GM21786 (cell line): ENCODE measurements at regions not wholly inside any gene's neighbourhood (a gene's known extent, or its start where the extent isn't known, plus 50 kb on each side); places are given as distances from the start of the nearest gene placed in this dataset.

Experiments
- ATAC-seq: cut with Tn5 transposase; IDR thresholded peaks from one replicate; pipeline ENCODE4 v1.9.1; 2021; ENCODE audit not compliant: unreplicated experiment

DNA sequence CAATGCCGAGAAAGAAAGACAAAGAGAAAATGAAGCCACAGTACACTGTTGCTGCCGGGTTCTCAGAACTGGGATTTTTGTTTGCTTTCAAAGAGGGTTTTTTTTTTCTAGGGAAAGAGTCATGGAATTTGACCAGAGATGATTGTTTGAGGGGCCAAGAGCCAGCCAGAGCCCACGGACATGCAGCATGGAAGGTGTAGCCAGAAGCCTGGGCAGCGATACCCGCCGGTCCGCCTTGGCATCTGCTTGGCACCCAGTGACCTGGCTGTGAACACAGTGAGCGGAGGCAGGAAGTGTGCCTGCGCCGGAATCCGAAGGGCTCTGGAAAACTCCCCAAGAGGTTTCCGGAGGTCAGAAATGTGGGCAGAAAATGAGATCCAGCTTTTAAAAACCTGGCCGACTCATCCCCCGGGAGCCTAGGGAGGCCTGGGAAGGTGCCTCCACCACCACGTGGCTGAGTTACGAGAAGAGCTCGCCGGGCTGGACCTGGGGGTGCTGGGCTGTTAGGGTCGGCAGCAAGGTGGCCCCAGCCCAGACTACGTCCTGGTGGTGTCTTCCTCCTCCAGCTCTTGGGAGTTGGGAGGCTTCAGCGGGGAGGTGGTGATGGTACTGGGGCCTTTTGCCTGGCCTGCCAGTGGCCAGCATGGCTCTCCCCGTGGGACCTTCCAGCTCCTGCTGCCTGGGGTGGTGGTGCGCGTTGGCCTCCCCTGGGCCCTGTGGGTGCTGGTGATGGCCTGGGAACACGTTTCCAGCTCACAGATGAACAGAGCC lies 61.6 kb upstream of the PPARA start:
- no peak for ATAC-seq

DNA sequence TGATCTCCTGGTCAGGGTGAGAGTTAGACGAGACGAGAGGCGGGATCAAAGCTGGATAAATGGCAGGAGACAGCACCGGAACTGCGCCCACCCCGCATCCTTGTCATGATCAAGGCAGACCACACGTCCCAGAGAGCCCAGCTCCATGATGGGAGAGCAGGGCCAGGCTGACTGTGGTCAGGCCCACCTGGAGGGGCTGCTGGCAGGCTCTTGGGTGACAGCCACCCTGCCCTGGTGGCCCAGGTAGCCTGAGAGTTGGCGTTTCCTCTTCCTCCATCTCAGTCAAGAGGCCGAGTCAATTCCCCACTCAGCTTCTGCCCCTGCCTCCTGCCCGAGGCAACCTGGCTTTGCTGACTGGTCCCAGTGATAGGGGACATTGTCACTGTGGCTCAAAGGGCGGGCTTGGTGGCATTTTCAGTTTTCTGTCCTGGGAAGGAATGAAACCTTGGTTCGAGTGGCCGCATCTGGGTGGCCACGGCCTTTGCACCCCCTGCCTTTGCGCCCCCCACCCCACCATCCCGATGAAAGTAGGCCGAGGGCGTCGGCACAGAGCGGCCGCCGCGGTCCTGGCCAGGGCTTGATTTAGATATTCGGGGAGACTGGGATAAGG lies 60.8 kb upstream of the PPARA start:
- ATAC-seq = no peak

DNA sequence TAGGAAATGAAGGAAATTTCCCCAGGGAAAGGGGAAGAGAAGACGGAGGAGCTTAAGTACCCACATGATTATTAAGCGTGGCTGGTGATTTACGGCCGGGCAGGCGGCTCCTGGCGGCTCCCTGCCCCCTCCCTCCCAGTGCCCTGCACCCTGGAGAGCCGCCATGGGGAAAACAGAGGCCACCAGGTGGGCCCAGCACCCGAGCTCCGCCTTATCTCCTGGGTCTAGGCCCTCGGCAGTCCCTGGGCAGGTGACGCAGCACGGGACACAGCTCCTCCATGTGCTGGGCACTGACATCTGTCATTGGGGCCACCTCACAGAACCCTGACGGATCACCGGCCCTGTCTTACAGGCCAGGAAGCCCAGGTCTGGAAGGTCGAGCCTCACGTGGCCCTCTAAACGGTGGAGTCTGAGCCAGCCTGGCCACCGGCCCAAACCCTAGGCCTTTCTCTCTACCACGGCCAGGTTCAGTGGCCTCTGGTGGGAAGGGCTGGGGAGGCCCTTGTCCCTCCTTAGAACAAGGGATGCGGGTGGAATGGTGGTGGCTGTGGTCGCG lies 60.2 kb upstream of the PPARA start:
- ATAC-seq = no peak

DNA sequence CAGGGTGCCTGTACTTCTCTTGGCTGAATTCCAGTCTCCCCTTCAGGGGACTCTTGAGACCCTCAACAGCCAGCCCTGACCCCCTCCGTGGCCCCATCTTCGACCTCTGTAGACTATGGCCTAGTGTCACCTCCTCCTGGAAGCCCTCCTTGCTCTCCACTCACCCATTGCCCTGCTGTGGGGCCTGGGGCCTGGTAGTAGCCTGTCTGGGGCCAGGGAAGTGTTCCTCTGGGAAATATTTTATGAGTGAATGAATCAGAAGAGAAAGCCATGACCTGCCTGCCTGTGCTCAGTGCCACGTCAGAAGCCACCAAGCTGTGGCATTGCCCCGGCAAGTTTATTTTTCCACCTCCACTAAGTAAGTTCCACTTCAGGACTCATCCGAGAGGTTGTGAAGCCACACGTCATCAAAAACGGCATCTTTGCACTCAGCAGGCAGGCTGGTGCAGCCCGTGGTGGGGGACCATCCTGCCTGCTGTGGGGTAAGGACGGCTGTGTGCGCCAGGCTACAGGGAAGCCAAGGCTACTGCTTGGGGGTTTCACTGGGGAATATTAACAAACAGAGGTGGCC lies 59.6 kb upstream of the PPARA start:
- ATAC-seq = no peak

DNA sequence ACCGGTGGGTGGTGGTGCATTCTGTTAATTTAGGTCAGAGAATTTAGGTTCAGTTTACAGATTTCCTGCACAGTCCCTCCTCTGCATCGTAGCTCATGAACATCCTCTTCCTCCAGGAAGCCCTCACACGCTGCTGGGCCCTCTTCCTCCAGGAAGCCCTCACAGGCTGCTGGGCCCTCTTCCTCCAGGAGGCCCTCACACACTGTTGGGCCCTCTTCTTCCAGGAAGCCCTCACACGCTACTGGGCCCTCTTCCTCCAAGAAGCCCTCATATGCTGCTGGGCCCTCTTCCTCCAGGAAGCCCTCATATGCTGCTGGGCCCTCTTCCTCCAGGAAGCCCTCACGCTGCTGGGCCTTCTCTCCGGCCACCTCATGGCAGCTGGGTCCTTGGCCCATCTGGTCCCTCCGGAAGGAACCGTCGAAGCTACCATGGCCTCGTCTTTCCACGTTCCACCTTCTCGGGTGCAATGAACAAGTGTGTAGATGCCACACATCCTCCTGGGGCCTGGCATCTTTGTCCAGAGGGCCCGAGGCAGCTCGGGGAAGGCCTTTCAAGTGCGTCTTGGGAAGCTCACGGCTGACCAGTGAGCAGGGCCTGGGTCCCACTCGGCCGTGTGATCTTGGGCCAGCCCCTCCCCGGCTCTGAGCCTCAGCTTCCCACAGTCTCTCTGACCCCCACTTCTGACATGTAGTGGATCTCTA lies 58.9 kb upstream of the PPARA start:
- no peak for ATAC-seq

DNA sequence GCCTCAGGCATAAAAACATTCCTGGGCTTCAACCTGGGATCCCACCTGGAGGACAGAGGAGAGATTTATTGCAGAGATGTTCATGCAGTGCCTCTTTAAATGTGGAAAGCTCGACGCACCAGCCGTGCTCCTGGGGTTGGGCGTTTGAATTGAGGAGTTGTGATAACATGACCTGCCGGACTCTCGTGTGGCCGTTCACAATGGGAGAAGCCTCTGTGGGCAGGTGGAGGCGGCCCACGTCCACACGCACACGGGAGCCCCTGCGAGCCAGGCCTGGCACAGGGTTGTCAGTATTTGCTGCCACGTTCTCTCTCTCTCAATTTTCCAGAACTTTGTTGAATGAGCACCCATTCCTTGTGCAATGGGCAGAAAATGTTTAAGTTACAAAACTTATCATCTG lies 58.3 kb upstream of the PPARA start:
- no peak for ATAC-seq

DNA sequence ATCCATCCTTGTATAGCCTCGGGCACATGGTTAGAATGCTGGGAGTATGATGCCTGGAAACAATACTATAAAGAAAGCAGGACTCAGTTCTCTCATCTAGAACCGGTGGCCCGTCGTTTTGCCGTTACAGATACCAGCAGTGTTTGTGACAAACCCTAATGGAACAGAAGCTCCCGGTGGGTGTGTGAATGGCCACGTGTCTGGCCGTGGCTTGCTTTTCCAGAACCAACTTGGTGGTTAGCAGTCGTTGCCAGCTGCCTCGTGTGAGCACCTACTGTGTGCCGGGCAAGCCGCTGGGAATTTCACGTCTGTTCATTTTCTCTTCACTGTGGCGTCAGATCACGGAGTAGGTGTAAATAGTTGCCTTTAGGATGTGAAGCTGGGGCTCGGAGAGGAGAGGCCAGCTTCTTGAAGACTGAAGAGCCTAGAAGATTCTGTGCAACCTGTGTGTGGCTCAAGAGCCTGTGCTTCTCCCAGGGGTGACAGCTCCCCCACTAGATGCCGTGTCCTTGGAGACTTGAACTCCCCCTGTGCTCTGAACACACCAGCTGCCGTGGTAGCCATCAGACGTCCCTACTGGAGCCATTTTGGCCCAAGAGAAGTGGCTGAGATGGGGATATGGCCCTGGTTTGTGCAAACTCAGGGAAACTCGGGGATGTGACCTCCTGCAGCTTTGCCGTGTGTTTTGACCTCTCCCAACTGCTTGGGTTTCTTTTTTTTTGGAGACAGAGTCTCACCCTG lies 57.5 kb upstream of the PPARA start:
- no peak for ATAC-seq

DNA sequence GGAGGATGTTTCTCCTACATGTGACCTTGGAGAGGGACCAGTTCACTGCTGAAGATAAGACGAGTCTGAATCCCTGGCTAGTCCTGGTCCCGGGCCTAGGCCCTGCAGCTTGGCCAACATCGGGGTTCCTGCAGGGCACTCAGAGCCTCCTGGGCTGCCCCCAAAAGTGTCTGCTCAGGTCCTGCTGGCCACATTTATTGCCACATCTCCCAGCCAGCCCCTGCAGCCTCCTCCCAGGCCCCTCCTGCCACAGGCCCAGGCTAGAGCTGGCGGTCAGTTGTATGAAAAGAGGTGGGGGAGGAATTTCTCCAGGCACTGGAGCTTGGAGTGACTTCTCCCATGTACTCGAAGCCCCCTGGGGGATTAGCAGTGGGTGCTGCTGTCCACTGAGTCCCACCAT lies 56.5 kb upstream of the PPARA start:
- ATAC-seq = no peak

DNA sequence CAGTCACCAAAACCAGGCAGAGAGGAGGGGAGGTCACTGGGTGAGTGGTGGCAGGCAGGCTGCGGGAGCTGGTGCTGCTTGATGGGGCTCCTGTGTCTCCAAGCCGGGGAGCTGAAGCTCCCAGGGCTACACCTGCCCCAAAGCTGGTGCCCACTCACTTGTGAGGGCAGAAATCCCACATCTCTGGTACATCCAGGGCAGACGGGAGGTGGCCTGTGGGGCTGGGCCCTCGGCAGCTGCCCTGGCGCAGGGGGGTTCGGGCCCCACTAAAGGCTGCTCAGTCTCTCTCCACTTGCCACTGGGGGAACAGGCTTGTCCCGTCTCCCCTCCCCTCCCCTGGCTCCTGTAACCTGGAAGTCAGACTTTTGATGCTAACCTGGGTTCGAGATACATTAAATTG lies 55.6 kb upstream of the PPARA start:
- no peak for ATAC-seq

DNA sequence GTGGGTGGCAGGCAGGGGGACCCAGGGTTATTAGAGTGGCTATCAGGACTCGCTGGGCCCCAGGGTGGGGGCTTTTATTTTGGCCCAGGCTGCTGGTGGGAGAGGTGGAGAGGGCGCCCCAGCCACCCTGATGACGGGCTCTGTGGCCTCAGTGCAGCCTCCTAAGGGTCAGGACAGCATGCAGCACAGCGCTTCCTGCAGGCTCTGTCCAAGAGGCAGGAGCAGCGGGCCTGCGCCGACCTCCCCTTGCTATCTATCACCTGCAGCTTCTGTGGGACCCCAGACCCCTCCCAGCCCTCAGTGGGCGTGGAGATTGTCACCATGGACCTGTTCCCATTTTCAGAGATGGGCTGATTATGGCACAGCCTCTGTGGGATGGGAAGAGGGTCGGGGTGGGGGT lies 54.3 kb upstream of the PPARA start:
- no peak for ATAC-seq

DNA sequence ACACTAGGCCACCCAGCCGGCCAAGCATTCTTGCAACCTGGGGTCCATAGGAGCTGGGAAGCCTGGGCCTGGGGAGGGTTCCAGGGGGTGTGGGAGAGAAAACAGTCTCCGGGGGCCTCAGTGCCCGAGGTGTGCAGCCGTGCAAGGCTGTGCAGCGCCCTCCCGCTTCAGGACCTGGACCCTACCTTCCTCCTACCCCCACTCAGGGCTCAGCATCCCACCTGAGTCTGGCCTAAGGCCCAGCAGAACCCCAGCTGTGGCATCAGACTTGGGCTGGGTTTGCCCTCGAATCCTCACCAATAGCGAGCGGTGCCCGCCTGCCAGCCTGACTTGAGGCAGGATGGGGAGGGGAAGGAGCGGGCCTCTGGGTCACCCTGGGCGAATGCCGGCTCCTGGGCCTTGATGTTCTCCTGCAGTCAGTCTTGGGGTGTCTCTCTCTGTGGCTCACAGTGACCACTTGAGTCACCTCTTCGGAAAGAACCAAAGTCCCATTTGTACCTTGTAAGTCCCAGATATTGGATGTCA lies 53.6 kb upstream of the PPARA start:
- ATAC-seq = no peak

DNA sequence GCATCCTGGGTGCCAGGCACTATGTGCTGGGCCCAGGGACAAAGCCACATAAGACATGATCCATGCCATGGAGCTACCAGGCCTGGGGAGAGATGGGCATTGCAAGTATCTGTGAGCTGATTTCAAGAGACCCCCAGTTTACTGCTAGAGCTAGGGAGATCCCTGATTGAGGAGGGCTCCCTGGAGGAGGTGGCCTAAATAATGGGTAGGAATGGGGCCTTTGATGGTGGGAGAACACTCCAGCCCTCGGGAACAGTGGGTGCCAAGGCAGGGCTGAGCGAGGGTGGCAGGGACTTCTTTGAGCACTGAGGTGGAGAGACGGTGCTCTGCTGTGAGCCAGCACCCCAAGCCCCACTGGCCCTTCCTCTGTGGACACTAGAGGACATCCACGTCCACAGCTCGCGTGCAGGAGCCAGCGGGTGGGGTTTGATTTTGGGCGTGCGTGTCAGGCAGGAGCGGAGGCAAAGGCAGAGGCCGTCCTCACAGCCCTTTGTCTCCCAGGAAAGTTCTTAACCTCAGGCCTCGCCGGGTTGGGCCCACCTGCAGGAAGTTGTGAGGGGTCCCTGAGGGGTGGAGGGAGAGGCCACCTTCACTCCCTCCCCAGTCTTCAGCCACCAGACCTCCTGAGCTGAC lies 52.9 kb upstream of the PPARA start:
- no peak for ATAC-seq

DNA sequence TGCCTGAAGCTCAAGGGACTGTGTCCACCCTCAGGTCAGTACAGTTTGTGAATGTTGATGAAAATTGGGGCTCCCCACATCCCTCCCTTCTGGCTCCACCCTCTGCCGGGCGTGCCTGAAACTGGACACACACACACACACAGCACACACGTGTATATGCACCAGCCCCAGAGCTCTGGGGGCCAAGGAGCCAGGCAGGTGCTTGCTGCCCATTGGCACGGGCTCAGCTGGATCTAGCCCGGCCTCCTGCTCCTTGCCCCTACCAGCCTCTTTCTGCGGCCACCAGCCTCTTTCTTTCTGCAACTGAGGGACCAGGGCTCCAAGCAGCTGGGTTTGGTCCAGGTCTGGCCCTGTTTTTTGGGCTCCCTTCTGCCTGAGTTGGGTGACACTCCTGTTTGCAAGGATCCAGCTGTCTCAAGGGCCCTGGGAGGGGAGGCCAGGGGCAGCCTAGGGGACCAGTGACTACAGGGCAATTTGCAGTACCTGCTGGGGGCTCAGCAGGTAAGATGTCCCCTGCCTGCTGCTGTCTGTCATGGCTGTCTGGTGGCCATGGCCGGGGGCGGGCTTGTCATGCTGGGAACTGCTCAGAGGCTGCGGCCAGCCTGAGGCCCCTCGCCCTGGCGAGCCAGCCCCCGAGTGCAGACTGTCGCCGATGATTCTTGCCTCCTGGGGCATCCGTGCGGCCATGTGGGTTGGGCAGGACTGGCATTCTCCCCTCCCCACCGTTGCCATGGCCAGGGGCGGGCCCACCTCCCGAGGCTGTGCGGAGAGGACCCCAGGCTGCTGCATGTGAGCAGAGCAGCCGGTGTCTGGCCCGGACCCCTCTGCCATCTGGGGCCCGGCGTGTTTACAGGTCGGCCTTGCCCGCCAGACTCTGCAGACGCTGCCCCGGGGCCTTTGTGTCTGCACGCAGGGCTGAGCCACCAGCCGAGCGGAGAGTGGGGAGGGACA lies 51.5 kb upstream of the PPARA start:
- ATAC-seq = no peak

DNA sequence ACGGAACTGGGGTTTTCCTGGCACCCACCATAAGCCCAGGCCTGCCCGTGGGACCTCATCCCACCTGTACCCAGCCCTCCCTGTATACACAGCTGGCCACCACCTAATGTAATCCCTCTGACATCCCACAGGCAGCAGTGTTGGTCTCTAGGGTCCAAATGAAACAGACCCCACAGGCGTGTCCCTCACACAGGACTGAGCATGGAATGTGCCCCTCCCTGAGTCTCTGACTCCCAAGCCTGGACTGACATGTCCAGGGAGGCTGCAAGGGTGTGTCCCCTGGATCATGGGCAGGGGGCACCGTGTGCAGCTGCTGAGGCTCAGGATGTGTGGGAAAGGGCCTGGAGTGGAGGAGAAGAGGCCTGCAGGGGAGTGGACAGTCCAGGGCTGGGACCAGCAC lies 50.6 kb upstream of the PPARA start:
- ATAC-seq = no peak

DNA sequence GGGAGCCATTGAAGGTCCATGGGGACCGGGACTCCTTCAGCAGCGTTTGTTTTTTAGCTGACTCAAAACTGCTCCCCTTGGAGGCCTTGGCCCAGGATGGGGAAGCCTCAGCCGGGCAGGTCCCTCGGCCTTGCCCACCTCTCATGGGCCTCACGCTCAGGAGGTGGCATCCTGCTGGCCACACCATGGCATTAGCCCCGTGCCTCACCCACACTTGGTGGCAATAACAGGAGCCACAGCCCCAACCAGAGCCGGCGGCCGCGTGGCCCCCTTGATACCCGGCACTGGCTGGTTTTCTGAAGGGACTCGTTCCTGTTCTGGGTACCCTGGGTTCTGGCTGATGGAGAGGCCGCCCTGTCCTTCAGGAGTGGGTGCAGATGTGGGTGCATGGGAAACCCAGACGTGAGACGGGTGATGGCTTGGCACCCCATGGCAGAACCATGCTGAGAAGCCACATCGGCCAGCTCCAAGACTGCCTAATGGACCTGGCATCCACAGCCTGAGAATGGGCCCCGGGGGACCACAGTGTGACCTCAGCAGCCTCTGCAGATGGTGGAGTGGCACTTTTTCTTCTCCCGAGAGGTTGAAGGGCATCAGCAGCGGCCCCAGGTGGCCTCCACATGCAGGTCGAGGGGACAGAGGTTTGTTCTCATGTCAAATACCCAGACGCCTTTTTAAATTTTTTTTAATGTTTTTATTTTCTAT lies 49.8 kb upstream of the PPARA start:
- ATAC-seq = no peak
